Astrocyte of the spinal cord (primary cell): ENCODE measurements at regions not wholly inside any gene's neighbourhood (a gene's known extent, or its start where the extent isn't known, plus 50 kb on each side); places are given as distances from the start of the nearest gene placed in this dataset.

Source experiments
- DNase-seq: peaks from one replicate; pipeline ENCODE4 v3.0.0; 2011; ENCODE audit warnings: low read depth, low spot score
- H3K4me3 ChIP-seq: 2 replicates; pipeline ENCODE4 v1.5.1; 2011; ENCODE audit warnings: low read depth, mild to moderate bottlenecking, low read length, moderate library complexity
- CTCF ChIP-seq: IDR thresholded peaks from 2 replicates; pipeline ENCODE4 v1.5.1; 2012; ENCODE audit warnings: low read depth, mild to moderate bottlenecking, low read length, inconsistent platforms
- in situ Hi-C: cut with HindIII; loops from 2 replicates; pipeline ENCODE4 v1.10.0; 2017; ENCODE audit warnings: low sequenced_read_pairs

GRCh38 chr1:87451229-87451920 is 122.7 kb downstream of the LMO4 start:
- H3K4me3 ChIP-seq, result no peak overlapping the region
- no peak for DNase-seq
- in situ Hi-C loops, result no loop called here
- TF ChIP-seq CTCF, result no peak

- no peak for DNase-seq
Observed at GRCh38 chr1:87452648-87453047, 124.0 kb downstream of the LMO4 start.

GRCh38 chr1:87457408-87457807 is 128.7 kb downstream of the LMO4 start:
- in situ Hi-C loops, result no loop called here
- no peak for TF ChIP-seq CTCF
- DNase-seq, result no peak
- no peak overlapping the region for H3K4me3 ChIP-seq

More at GRCh38 chr1:87452648-87453047, 124.0 kb downstream of the LMO4 start:
- in situ Hi-C loops, result no loop called here
- no peak for TF ChIP-seq CTCF
- H3K4me3 ChIP-seq, result no peak overlapping the region

- in situ Hi-C loops, result no loop called here
- DNase-seq, result no peak
- TF ChIP-seq CTCF, result no peak
- H3K4me3 ChIP-seq, result no peak overlapping the region
Observed at GRCh38 chr1:87462894-87463293, 134.2 kb downstream of the LMO4 start.

- in situ Hi-C loops, result no loop called here
- DNase-seq, result no peak
- H3K4me3 ChIP-seq, result no peak overlapping the region
- TF ChIP-seq CTCF, result no peak
Observed at GRCh38 chr1:87464022-87464490, 135.4 kb downstream of the LMO4 start.

- in situ Hi-C loops, result no loop called here
- no peak overlapping the region for H3K4me3 ChIP-seq
- DNase-seq, result no peak
- no peak for TF ChIP-seq CTCF
Observed at GRCh38 chr1:87466621-87467020, 137.9 kb downstream of the LMO4 start.
